ENCODE measurements at regions not wholly inside any gene's neighbourhood (a gene's known extent, or its start where the extent isn't known, plus 50 kb on each side); places are given as distances from the start of the nearest gene placed in this dataset.

- TF ChIP-seq TAF1 (IDR thresholded peaks at IDR 0.05; ENCODE audit: borderline replicate concordance, low read depth, low read length) (no peak), POLR2A (IDR thresholded peaks at IDR 0.05; ENCODE audit: low read depth, low read length) (no peak), POLR2AphosphoS5 (IDR thresholded peaks at IDR 0.05; ENCODE audit: low read depth, low read length) (no peak)
Observed at GRCh38 chr10:33388382-33388781, 53.9 kb upstream of the NRP1 start.
